IMR-90 (cell line): ENCODE measurements at regions not wholly inside any gene's neighbourhood (a gene's known extent, or its start where the extent isn't known, plus 50 kb on each side); places are given as distances from the start of the nearest gene placed in this dataset.

Experiments used
- ATAC-seq: fragments of 200-7000 bp; cut with Tn5 transposase; 2 replicates; pipeline ENCODE4 v1.9.1; 2020; ENCODE audit warnings: low read depth, mild to moderate bottlenecking, moderate library complexity
- BruUV-seq: library from RNA; stranded (reverse); fragments of 400-500 nt; replicated peaks from 2 replicates; lab custom pipeline; 2021; lab: Mats Ljungman, UMichigan
- CTCF ChIA-PET: fragments of 300-600 bp; formaldehyde crosslinking; extraction: SDS; loops from one replicate; lab custom pipeline; 2021; ENCODE audit warnings: antibody characterized with exemption; lab: Yijun Ruan, JAX
- POLR2A ChIA-PET: fragments of 300-600 bp; sonication (Branson Sonifier 250); formaldehyde crosslinking; loops from one replicate; lab custom pipeline; 2022; ENCODE audit warnings: antibody characterized with exemption; ENCODE audit not compliant: unreplicated experiment; lab: Charles Lee
- DNase-seq: peaks from one replicate; pipeline ENCODE4 v3.0.0; 2013
- H2AFZ ChIP-seq: replicated peaks from 2 replicates; pipeline ENCODE3; 2013; ENCODE audit warnings: low read length, mild to moderate bottlenecking; ENCODE audit not compliant: poor library complexity
- H2AK5ac ChIP-seq: 2 replicates; pipeline ENCODE4 v1.6.1; 2013; ENCODE audit warnings: low read depth, low read length, inconsistent platforms
- H2AK9ac ChIP-seq: replicated peaks from 2 replicates; pipeline ENCODE3; 2013; ENCODE audit warnings: mild to moderate bottlenecking, low read depth, low read length, moderate library complexity; ENCODE audit not compliant: poor library complexity
- H2BK120ac ChIP-seq: 2 replicates; pipeline ENCODE4 v1.6.1; 2013; ENCODE audit warnings: low read depth, low read length, inconsistent platforms
- H2BK15ac ChIP-seq: 3 replicates; pipeline ENCODE4 v1.6.1; 2013; ENCODE audit warnings: low read depth, low read length, inconsistent platforms
- H2BK20ac ChIP-seq: 2 replicates; pipeline ENCODE4 v1.6.1; 2013; ENCODE audit warnings: low read depth, mild to moderate bottlenecking, inconsistent platforms, low read length, moderate library complexity
- H2BK5ac ChIP-seq: 2 replicates; pipeline ENCODE4 v1.6.1; 2013; ENCODE audit warnings: mild to moderate bottlenecking, low read depth, low read length, inconsistent platforms; ENCODE audit not compliant: poor library complexity, severe bottlenecking
- H3K14ac ChIP-seq: replicated peaks from 2 replicates; pipeline ENCODE4 v1.6.1; 2013; ENCODE audit warnings: low read depth, low read length, inconsistent platforms
- H3K18ac ChIP-seq: 2 replicates; pipeline ENCODE4 v1.6.1; 2013; ENCODE audit warnings: low read depth, low read length, control low read depth
- H3K23ac ChIP-seq: 2 replicates; pipeline ENCODE4 v1.6.1; 2013; ENCODE audit warnings: low read depth, low read length, inconsistent platforms
- H3K27ac ChIP-seq: 2 replicates; pipeline ENCODE4 v1.5.1; 2013; ENCODE audit warnings: mild to moderate bottlenecking, control low read depth, low read length; ENCODE audit not compliant: insufficient read depth
- H3K27me3 ChIP-seq: 2 replicates; pipeline ENCODE4 v1.6.1; 2013; ENCODE audit warnings: low read length; ENCODE audit not compliant: control insufficient read depth, insufficient read depth
- H3K36me3 ChIP-seq: 2 replicates; pipeline ENCODE4 v1.6.1; 2013; ENCODE audit warnings: low read length, mixed read lengths; ENCODE audit not compliant: control insufficient read depth, insufficient read depth
- H3K4ac ChIP-seq: 2 replicates; pipeline ENCODE4 v1.6.1; 2013; ENCODE audit warnings: low read depth, low read length, inconsistent platforms
- H3K4me1 ChIP-seq: 2 replicates; pipeline ENCODE4 v1.6.1; 2013; ENCODE audit warnings: low read length, mixed read lengths; ENCODE audit not compliant: control insufficient read depth, insufficient read depth
- H3K4me2 ChIP-seq: 2 replicates; pipeline ENCODE4 v1.6.1; 2013; ENCODE audit warnings: low read depth, mild to moderate bottlenecking, control low read depth, low read length, moderate library complexity
- H3K4me3 ChIP-seq: 2 replicates; pipeline ENCODE4 v1.5.1; 2013; ENCODE audit warnings: low read depth, mild to moderate bottlenecking, control low read depth, low read length, moderate library complexity; ENCODE audit not compliant: insufficient read depth
- H3K56ac ChIP-seq: 2 replicates; pipeline ENCODE4 v1.6.1; 2013; ENCODE audit warnings: low read length, inconsistent platforms; ENCODE audit not compliant: insufficient read depth; ENCODE audit errors: extremely low read depth
- H3K79me1 ChIP-seq, 2 experiments: 2 replicates each; pipeline ENCODE4 v1.6.1; 2013; ENCODE audit warnings: low read length in 2 of 2, inconsistent platforms in 1 of 2, low read depth in 1 of 2
- H3K9ac ChIP-seq: 2 replicates; pipeline ENCODE4 v1.6.1; 2013; ENCODE audit warnings: low read depth, low read length, control low read depth
- H3K9me1 ChIP-seq: 2 replicates; pipeline ENCODE4 v1.6.1; 2013; ENCODE audit warnings: low read length, inconsistent platforms; ENCODE audit not compliant: insufficient read depth
- H3K9me3 ChIP-seq: 2 replicates; pipeline ENCODE4 v1.6.1; 2013; ENCODE audit warnings: low read length; ENCODE audit not compliant: control insufficient read depth, insufficient read depth
- H4K20me1 ChIP-seq: 2 replicates; pipeline ENCODE4 v1.6.1; 2013; ENCODE audit warnings: low read length, inconsistent platforms; ENCODE audit not compliant: insufficient read depth
- H4K5ac ChIP-seq: 2 replicates; pipeline ENCODE4 v1.6.1; 2013; ENCODE audit warnings: mild to moderate bottlenecking, low read depth, low read length, control low read depth
- H4K8ac ChIP-seq, 2 experiments: 2 replicates each; pipeline ENCODE4 v1.6.1; 2013; ENCODE audit warnings: low read depth in 2 of 2, low read length in 2 of 2, control low read depth in 1 of 2, inconsistent platforms in 1 of 2
- H4K91ac ChIP-seq: 2 replicates; pipeline ENCODE4 v1.6.1; 2013; ENCODE audit warnings: low read depth, low read length, inconsistent platforms; ENCODE audit not compliant: insufficient read depth
- BHLHE40 ChIP-seq: fragments of 150-350 bp; IDR thresholded peaks from 2 replicates; pipeline ENCODE4 v1.6.1; 2016; ENCODE audit warnings: mild to moderate bottlenecking, low read depth, low read length
- CEBPB ChIP-seq: IDR thresholded peaks from 2 replicates; pipeline ENCODE4 v1.6.1; 2012; ENCODE audit warnings: low read depth, low read length, improper control_type of control experiment
- CHD1 ChIP-seq: IDR thresholded peaks from 2 replicates; pipeline ENCODE4 v1.6.1; 2012; ENCODE audit warnings: low read depth, low read length, improper control_type of control experiment
- ELK1 ChIP-seq: fragments of 150-350 bp; IDR thresholded peaks from 2 replicates; pipeline ENCODE4 v1.6.1; 2016; ENCODE audit warnings: low read depth, mild to moderate bottlenecking, low read length, moderate library complexity, borderline replicate concordance
- FOS ChIP-seq: fragments of 150-350 bp; IDR thresholded peaks from 2 replicates; pipeline ENCODE4 v1.6.1; 2016; ENCODE audit warnings: low read depth, low read length
- MAFK ChIP-seq: IDR thresholded peaks from 2 replicates; pipeline ENCODE4 v1.6.1; 2012; ENCODE audit warnings: low read depth, low read length, improper control_type of control experiment
- MAZ ChIP-seq: IDR thresholded peaks from 2 replicates; pipeline ENCODE4 v1.6.1; 2012; ENCODE audit warnings: low read depth, mild to moderate bottlenecking, low read length, improper control_type of control experiment, moderate library complexity, borderline replicate concordance
- MXI1 ChIP-seq: IDR thresholded peaks from 2 replicates; pipeline ENCODE4 v1.6.1; 2012; ENCODE audit warnings: low read depth, mild to moderate bottlenecking, low read length, moderate library complexity, borderline replicate concordance
- NFE2L2 ChIP-seq: fragments of 150-350 bp; IDR thresholded peaks from 2 replicates; pipeline ENCODE4 v1.6.1; 2016; ENCODE audit warnings: low read depth, mild to moderate bottlenecking, low read length
- POLR2A ChIP-seq: IDR thresholded peaks from 2 replicates; pipeline ENCODE4 v1.6.1; 2012; ENCODE audit warnings: mild to moderate bottlenecking, low read depth, low read length
- RAD21 ChIP-seq: IDR thresholded peaks from 2 replicates; pipeline ENCODE4 v1.6.1; 2012; ENCODE audit warnings: low read length, improper control_type of control experiment
- RCOR1 ChIP-seq: IDR thresholded peaks from 2 replicates; pipeline ENCODE4 v1.6.1; 2012; ENCODE audit warnings: mild to moderate bottlenecking, low read length, improper control_type of control experiment; ENCODE audit not compliant: insufficient replicate concordance
- RFX5 ChIP-seq: IDR thresholded peaks from 2 replicates; pipeline ENCODE4 v1.8.0; 2012; ENCODE audit warnings: low read depth, mild to moderate bottlenecking, low read length, moderate library complexity
- SMC3 ChIP-seq: fragments of 150-350 bp; IDR thresholded peaks from 2 replicates; pipeline ENCODE4 v1.6.1; 2016; ENCODE audit warnings: low read depth, mild to moderate bottlenecking, antibody characterized with exemption, low read length, moderate library complexity
- USF2 ChIP-seq: fragments of 150-350 bp; IDR thresholded peaks from 2 replicates; pipeline ENCODE4 v1.6.1; 2017; ENCODE audit warnings: mild to moderate bottlenecking, antibody characterized with exemption, low read length, low read depth
- WGBS, 2 experiments: methylation state at CpG; one replicate each; pipeline versions ENCODE4 v1.1.5 to v1.1.7; 2013; ENCODE audit warnings: missing lambda C conversion rate in 2 of 2; ENCODE audit not compliant: insufficient read length in 1 of 2; ENCODE audit errors: extremely low coverage in 2 of 2; 5-methylcytosine and 5-hydroxymethylcytosine counted together
- dilution Hi-C: fragments of 300-500 bp; cut with HindIII; formaldehyde crosslinking; loops from one replicate; pipeline ENCODE4 v1.14.3; 2018; ENCODE audit warnings: low sequenced_read_pairs; ENCODE audit not compliant: unreplicated experiment
- in situ Hi-C: fragments of 300-500 bp; cut with MboI; formaldehyde crosslinking; loops from 3 replicates; pipeline ENCODE4 v1.14.3; 2019; ENCODE audit warnings: low sequenced_read_pairs, inconsistent platforms, mixed read lengths
- intact Hi-C: fragments of 100-400 bp; cut with micrococcal nuclease; formaldehyde crosslinking; loops from 2 replicates; pipeline ENCODE4 v1.10.0; 2022
- TF ChIP-seq, protein P1 (sequence below): conservative IDR thresholded peaks from 2 replicates; pipeline ENCODE4 v1.5.1; 2012; ENCODE audit warnings: mild to moderate bottlenecking, low read depth, low read length, improper control_type of control experiment

DNA sequence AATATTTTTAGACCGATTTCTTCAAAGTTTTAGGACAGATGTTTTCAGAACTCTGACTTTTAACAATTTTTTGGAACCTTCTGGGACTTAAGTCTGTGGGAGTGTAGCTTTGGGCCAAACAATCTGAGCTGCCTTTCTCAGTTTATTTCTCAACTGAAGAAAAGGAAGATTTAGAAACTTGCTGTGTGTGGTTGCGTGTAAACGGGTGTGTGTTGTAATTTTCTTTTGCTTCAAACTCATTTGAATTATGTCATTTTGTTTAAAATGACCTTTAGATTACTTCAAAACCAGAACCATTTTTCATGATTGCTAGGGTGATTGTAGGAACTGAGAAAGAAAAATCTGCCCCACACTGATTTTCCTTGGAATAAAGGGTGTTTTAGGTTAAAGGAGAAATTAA lies 577.7 kb upstream of the GALNTL6 start:
- no peak overlapping the region for H3K56ac ChIP-seq
- WGBS, 2 experiments = no CpG with 5 or more reads among the region's 3 CpGs
- no peak overlapping the region for H4K5ac ChIP-seq
- no peak for ATAC-seq
- H2BK120ac ChIP-seq = no peak overlapping the region
- H2AK9ac ChIP-seq = no peak overlapping the region
- no peak for DNase-seq
- no peak for TF ChIP-seq NFE2L2
- no peak for TF ChIP-seq POLR2A
- no peak for TF ChIP-seq MAZ
- no peak for TF ChIP-seq MAFK
- TF ChIP-seq CEBPB = no peak
- TF ChIP-seq, protein P1, sequence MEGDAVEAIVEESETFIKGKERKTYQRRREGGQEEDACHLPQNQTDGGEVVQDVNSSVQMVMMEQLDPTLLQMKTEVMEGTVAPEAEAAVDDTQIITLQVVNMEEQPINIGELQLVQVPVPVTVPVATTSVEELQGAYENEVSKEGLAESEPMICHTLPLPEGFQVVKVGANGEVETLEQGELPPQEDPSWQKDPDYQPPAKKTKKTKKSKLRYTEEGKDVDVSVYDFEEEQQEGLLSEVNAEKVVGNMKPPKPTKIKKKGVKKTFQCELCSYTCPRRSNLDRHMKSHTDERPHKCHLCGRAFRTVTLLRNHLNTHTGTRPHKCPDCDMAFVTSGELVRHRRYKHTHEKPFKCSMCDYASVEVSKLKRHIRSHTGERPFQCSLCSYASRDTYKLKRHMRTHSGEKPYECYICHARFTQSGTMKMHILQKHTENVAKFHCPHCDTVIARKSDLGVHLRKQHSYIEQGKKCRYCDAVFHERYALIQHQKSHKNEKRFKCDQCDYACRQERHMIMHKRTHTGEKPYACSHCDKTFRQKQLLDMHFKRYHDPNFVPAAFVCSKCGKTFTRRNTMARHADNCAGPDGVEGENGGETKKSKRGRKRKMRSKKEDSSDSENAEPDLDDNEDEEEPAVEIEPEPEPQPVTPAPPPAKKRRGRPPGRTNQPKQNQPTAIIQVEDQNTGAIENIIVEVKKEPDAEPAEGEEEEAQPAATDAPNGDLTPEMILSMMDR = no peak
- no peak for TF ChIP-seq MXI1
- TF ChIP-seq USF2 = no peak
- TF ChIP-seq FOS = no peak
- TF ChIP-seq SMC3 = no peak
- TF ChIP-seq BHLHE40 = no peak
- TF ChIP-seq RCOR1 = no peak
- no peak for TF ChIP-seq ELK1
- TF ChIP-seq CHD1 = no peak
- TF ChIP-seq RFX5 = no peak
- TF ChIP-seq RAD21 = no peak
- no peaks in the 10 kb centered on the region for H3K79me1 ChIP-seq
- H3K14ac ChIP-seq = no peak overlapping the region
- in situ Hi-C loops (no loop called here), intact Hi-C loops (no loop called here), dilution Hi-C loops (no loop called here)
- no peaks in the 10 kb centered on the region for H4K20me1 ChIP-seq
- H3K27ac ChIP-seq = no peak overlapping the region
- H3K9me3 ChIP-seq = no peaks in the 10 kb centered on the region
- CTCF ChIA-PET = no interaction called here
- H2BK5ac ChIP-seq = no peak overlapping the region
- no peak overlapping the region for H2AK5ac ChIP-seq
- H3K9ac ChIP-seq = no peak overlapping the region
- no peak overlapping the region for H3K23ac ChIP-seq
- no peak overlapping the region for H3K4me2 ChIP-seq
- POLR2A ChIA-PET = no interaction called here
- H3K4me3 ChIP-seq = no peak overlapping the region
- H2BK20ac ChIP-seq = no peak overlapping the region
- no peaks in the 10 kb centered on the region for H3K9me1 ChIP-seq
- no peak overlapping the region for H3K4ac ChIP-seq
- H3K18ac ChIP-seq = no peak overlapping the region
- H4K91ac ChIP-seq = no peak overlapping the region
- H3K27me3 ChIP-seq = no peaks in the 10 kb centered on the region
- H3K36me3 ChIP-seq = no peaks in the 10 kb centered on the region
- no peak overlapping the region for H2BK15ac ChIP-seq
- no peak overlapping the region for H4K8ac ChIP-seq
- H3K4me1 ChIP-seq = no peaks in the 10 kb centered on the region
- no TSS peak for BruUV-seq
- no peak overlapping the region for H2AFZ ChIP-seq
